HL-60 (cell line): ENCODE measurements at regions not wholly inside any gene's neighbourhood (a gene's known extent, or its start where the extent isn't known, plus 50 kb on each side); places are given as distances from the start of the nearest gene placed in this dataset.

ENCODE experiments used
- CTCF ChIP-seq: IDR thresholded peaks from one replicate; pipeline ENCODE4 v1.5.1; 2011; ENCODE audit warnings: low read length, control low read depth, inconsistent platforms; ENCODE audit not compliant: insufficient read depth
- REST ChIP-seq: IDR thresholded peaks from 2 replicates; pipeline ENCODE4 v1.6.1; 2012; ENCODE audit warnings: low read depth; ENCODE audit not compliant: insufficient replicate concordance

GRCh38 chr13:66212511-66212910 is 1017.6 kb downstream of the PCDH9 start:
- TF ChIP-seq CTCF = no peak
- TF ChIP-seq REST = no peak
